GM12865 (cell line): ENCODE measurements at regions not wholly inside any gene's neighbourhood (a gene's known extent, or its start where the extent isn't known, plus 50 kb on each side); places are given as distances from the start of the nearest gene placed in this dataset.
"Not testable (repeated sequence)": the region's sequence is repeated elsewhere in the genome, so short reads cannot be mapped to it uniquely, and the experiment has no call there.

Source experiments
- DNase-seq: peaks from one replicate; pipeline ENCODE4 v3.0.0; 2010; ENCODE audit warnings: low read depth
- H3K4me3 ChIP-seq: 2 replicates; pipeline ENCODE4 v1.5.1; 2011; ENCODE audit warnings: mild to moderate bottlenecking, low read depth, low read length, control low read depth
- CTCF ChIP-seq: IDR thresholded peaks from 2 replicates; pipeline ENCODE4 v1.5.1; 2011; ENCODE audit warnings: low read length, control low read depth, low read depth, inconsistent platforms; ENCODE audit not compliant: insufficient read depth; ENCODE audit errors: missing control alignments

DNA sequence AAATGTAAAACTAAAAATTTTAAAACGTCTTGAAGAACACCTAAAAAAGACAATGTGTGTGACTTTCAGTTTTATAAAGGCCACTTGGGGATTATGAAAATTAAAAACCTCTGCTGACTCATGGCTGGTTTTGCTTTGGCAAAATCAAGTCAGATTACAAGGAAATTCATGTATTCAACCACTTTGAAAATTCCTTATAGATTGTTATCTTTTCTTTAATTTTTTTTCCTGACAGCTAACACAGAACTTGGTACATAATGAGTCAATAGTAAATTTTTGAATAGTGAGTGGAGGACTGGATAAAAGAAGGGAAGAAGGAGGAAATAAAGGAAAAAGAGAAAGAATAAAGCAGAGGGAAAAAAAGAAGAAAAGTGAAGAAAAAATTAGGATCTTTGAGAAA, 1774.7 kb upstream of the ACO1 start:
- no peak overlapping the region for H3K4me3 ChIP-seq
- no peak for DNase-seq
- no peak for TF ChIP-seq CTCF

DNA sequence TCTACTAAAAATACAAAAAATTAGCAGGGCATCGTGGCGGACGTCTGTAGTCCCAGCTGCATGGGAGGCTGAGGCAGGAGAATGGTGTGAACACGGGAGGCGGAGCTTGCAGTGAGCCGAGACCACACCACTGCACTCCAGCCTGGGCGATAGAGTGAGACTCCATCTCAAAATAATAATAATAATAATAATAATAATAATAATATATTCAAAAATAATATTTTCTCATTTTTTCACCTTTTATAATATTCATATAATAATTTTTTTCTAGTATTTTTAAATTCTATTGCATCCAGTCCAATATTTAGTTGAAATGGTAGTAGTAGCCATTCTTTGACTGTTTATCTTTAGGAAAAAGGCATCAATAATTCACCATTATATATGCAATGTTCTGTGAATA, 1767.7 kb upstream of the ACO1 start:
- DNase-seq, H3K4me3 ChIP-seq: not testable (repeated sequence)

DNA sequence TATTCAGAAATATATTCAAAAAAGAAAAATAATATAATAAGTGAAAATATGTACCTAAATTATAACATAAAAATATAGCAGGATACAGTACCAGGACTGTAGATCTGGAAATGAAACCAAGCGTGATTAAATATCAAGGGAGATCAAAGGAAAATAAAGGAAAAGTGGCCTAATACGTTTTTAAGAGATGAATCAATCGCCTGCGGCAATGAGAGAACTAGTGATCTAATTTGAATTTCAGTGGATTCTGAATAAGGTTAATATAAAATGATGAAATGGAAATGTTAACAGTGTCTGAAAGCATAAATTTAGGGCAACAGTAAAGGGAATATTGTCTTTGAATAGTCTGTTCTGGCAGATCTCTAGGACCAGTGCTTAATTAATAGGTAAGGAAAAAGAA, 1761.9 kb upstream of the ACO1 start:
- no peak for TF ChIP-seq CTCF
- no peak for DNase-seq

GRCh38 chr9:30628915-30629567, 1755.4 kb upstream of the ACO1 start:
- TF ChIP-seq CTCF: no peak
- H3K4me3 ChIP-seq: no peak overlapping the region
- DNase-seq: no peak

More for the DNA sequence above, 1761.9 kb upstream of the ACO1 start:
- H3K4me3 ChIP-seq: no peak overlapping the region

GRCh38 chr9:30630459-30630858, 1754.0 kb upstream of the ACO1 start:
- TF ChIP-seq CTCF: no peak
- DNase-seq: no peak
- H3K4me3 ChIP-seq: no peak overlapping the region

- not testable (repeated sequence) for H3K4me3 ChIP-seq, DNase-seq
These were observed 1737.8 kb upstream of the ACO1 start for GRCh38 chr9:30646639-30647038.

DNA sequence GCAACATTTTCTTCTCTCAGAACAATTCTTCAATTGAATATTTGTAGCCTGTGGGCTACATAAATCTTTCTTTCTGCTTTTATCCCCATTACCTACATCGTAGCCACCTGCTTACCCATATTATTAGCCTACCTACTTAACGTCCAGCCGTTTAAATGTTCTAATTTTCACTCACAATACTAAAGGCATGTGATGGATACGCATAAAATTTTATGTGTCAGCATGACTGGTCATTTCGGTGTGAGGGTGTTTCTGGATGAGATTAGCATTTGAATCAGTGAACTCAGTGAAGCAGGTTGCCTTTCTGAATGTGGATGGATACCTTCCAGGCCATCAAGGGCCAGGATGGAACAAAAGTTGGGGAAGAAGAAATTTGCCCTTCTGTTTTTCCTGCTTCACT, 1722.5 kb upstream of the ACO1 start:
- H3K4me3 ChIP-seq: no peak overlapping the region
- DNase-seq: no peak
- TF ChIP-seq CTCF: no peak

- DNase-seq: no peak
- H3K4me3 ChIP-seq: no peak overlapping the region
- TF ChIP-seq CTCF: no peak
These were observed 1713.5 kb upstream of the ACO1 start for GRCh38 chr9:30670805-30671562.
